Amygdala (tissue), 56 donors: ENCODE measurements at regions not wholly inside any gene's neighbourhood (a gene's known extent, or its start where the extent isn't known, plus 50 kb on each side); places are given as distances from the start of the nearest gene placed in this dataset.

ENCODE experiments used
- DNase-seq, 56 donors: peaks; one replicate each; lab custom pipeline; 2025; lab: John Stamatoyannopoulos, UW

DNA sequence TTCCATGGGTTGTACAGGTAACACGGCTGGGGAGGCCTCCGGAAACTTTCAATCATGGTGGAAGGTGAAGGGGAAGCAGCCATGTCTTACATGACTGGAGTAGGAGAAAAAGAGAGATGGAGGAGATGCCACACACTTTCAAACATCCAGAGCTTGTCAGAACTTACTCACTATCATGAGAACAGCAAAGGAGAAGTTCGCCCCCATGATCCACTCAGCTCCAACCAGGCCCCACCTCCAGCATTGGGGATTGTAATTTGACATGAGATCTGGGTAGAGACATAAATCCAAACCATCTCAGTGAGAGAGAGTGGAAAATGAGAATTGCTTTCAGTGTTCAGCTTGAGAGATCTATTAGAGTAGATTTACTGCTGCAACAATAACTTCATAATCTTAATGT is 210.9 kb downstream of the NDFIP2 start:
- DNase-seq, result no peak

DNA sequence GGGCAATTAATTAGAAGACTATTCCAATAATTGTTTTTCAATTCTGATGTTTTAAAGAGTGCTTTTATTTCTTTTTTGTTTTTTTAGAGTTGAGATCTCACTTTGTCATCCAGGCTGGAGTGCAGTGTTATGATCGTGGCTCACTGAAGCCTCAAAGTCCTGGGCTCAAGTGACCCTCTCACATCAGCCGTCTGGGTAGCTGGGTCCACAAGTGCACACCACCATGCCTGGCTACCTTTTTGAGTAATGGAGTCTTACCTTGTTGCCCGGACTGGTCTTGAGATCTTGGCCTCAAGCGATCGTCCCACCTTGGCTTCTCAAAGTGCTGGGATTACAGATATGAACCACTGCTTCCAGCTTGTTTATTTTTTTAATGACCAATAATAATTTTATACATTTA is 207.8 kb downstream of the NDFIP2 start:
- DNase-seq, result no peak

DNA sequence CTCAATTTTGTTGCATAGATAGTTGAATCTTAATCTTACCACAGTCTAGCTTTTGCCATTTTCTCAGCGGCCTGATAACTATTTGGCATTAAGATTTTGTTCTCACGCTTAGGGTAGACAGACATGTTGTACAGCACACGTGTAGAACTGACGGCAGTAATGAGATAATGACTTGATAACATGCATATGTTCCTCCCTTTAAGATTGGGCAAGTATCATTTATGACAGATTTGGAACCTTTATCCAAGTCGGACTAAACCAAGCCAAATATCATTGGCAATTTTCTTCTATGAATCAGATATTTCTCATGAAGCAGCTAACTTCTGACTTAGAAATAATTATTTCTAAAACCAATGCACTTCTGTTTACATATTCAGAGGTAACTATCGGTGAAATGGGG is 205.5 kb downstream of the NDFIP2 start:
- no peak for DNase-seq

DNA sequence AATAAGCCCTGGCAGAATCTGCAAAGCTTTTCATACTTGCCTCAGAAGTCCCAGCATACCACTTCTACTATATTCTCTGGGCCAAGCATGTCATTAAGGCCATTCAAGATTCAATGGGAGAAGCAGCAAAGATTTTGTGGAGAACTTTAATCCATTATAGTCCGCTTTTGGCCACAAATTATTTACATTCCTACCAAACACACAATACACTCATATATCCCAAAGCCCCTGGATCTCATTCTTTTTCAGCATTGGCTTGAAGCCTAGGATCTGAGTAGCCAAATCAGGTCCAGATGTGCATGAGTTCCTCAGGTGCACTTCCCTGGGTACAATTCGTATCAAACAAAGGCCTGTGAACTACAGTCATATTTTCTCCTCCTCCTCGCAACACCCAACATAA is 203.4 kb downstream of the NDFIP2 start:
- no peak for DNase-seq

DNA sequence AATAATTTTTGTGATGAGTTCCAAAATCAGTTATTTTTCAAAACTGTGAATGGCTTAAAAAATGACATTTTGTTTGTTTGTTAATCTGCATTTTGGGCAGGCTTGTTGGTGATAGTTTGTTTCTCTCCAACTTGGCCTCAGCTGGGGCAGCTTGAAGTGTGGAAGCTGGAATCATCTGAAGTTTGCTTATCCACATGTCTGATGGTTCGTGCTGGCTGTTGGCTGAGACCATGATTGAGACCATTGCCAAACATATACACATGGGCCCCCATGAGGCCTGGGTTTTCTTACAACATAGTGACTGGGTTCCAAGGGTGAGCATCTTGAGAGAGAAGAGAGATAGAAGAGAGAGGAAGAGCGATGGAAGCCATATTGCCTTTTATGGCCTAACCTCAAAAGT is 201.2 kb downstream of the NDFIP2 start:
- no peak for DNase-seq

DNA sequence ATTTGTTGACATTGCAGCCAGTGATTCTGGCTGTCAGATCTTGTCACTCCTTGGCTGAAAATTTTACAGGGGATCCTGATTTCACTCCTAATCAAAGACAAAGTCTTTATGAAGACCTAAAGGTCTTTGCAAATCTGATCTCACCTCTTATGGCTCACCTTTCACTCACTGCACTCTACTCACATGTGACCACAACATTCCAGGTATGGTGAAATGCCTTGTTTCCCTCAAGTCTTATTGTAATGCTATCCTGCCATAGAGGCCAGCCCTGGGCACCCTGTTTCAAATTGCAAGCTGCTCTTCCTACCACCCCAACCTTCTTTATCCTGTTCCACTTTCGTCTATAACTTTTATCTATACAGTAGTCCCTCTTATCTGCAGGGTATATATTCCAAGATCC is 200.1 kb downstream of the NDFIP2 start:
- no peak for DNase-seq

DNA sequence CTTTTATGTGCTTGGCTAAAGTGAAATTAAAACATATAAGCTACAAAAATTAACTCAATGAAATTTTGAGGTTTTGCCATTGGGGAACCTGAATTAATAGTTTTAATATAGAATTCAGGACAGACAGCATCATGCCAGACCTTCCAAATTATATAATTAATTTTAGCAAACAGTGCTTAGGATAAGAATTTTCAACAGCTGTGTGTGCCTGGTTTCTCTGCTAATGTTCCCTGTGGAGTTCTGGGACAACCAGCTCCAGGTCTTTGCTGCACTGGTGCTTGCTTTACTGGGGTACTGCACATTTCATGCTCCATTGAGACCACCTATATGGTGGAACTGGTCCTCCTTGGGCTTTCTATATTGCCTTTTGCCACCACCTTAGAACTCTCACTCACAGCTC is 199.5 kb downstream of the NDFIP2 start:
- DNase-seq, result no peak

DNA sequence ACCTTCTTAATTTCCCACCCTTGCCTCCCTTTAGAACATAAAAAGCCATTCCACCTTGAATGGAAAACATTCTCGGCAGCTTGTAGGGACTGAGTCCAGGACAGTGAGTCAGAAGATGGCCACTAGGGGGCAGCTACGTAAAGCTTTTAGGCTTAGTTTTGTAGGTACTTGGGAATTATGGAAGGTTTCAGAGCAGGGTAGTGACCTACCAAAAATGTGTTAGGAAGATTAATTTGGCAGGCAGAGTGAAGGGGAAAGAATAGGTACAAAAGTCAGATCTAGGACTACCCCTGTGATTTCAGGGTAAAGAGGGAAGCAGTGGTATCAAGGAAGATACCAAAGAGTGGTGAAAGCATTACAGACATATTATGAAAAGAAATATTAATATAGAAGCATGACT is 198.4 kb downstream of the NDFIP2 start:
- peak in 23 of 56 donors; percentile 1 to 69 (median 18) for DNase-seq

DNA sequence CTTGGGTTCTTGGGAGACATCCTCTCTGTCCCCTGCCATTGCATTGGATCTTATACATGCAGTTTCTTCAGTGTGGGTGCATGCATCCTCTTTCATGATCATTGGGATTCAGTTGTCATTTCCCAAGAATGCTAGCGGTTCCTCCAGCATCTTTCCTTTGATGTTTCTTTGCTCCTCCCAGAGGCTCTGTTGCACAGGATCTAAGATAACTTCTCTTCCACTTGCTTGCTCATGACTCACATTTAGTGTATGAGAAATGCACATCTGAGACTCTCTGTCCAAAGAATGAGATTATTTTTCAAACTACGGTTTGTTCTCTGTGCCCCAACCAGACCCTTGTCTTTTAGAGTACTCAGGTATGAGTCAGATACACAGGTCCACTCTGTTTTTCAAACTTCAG is 197.1 kb downstream of the NDFIP2 start:
- DNase-seq, result no peak

DNA sequence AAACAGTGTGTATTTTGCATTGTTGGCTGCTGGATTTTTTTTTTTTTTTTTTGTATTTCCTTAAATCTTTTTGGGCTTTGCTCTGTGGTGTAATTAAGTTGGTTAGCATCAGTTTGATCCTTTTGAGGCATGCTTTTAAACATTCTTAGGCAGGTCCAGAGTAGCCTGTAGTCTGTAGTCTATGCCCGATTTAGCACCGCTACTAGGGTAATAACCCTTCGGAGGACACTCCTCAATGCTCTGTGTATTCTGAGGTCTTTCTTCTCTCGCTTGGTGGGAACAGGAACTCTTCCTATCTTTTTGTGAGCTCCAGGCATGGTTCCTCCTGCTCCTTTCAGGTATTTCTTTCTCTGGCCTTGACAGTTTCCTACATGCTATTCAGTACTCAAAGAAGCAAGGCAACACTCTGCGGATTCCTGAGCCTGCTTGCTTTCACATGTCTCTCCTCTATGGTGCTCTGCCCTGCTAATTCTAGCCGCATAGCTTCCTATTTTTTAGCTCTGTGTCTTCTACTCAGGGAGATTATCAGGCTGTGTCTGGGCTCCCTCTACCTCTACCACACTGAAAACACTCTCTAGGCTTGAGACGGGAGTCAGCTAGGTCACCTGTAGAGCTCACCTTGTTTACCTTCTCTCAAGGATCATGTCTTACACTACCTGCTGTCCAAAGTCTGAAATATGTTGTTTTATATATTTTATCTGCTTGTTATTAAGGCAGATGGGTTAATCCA is 195.1 kb downstream of the NDFIP2 start:
- no peak for DNase-seq

DNA sequence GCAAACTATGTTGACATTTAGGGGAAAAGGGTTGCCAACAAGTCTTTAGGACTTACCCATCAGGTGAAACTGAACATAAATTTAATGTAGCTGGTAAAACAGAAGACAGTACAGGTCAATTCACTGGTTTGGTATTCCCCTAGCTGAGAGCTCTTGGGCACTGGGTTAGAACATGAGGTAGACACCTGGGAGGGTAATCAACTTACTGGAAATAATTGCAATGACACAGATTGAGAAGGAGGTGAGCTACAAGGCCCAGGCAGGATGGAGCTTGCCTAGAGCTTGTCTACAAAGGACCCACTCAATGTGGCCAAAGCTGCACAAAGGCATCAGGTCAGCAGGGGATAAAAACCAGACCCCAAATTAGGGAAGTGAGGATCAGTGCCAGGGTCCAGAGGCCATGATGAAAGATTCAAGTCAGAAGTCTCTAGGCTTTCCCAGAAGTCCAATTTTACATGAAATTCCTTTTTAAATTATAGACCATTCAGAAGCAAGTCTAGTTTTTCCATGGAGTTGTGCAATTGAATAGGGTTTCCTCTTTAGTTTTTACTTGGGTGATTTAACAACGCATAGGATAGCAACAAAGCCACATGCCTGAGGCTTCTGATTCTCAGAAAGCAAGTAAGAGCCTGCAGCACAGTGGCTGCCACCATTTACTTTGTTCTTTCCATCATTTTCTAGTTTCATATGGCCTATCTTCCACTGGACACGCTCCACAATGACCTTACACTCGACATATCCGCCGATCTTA is 194.0 kb downstream of the NDFIP2 start:
- no peak for DNase-seq

DNA sequence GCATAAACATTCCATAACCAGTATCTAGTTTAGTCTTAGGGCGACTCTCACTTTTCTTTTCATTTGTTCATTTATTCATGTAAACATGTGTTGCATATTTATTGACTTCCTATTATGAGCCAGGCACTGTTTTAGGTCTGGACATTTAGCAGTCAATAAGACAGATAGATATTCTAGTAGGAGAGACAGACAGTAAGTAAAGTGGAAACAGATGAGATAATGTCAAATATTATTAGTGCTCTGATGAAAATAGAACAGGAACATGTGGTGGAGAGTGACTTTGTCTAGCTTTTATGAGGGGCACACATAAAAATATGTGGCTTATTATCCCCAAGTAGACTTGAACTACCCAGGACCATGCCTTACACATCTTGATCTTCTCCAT is 193.0 kb downstream of the NDFIP2 start:
- no peak for DNase-seq

DNA sequence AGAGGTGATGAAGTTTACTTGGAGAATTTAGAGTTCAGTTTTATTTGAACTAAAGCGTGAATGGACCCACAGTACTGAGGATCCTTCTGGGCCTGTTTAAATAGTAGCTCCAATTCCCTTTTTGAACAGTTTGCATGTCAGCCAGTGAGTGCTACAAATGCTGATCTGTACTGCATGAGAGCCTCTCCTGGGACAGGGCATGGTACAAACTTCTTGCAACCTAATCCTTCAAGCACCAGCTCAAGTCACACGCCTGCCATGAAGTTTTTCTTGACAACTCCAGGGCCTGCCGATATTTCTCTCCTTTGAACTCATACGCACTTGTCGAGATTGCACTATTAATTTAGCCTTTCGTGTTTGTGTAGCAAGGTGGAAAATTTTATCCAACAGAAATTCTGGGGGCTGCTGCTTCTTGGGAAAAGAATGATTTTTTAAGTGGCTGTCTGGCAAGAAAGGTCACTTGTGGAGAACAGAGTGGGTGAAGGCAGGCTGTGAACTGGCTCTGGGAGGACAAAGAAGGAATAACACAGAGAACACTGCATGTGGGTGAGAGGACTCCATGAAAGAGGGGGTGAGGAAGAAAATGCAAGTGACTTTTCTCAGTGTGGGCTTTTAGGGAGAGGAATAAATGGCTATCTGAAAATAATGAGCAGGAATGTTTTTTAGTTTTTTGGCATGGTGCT is 192.5 kb downstream of the NDFIP2 start:
- DNase-seq, result no peak

DNA sequence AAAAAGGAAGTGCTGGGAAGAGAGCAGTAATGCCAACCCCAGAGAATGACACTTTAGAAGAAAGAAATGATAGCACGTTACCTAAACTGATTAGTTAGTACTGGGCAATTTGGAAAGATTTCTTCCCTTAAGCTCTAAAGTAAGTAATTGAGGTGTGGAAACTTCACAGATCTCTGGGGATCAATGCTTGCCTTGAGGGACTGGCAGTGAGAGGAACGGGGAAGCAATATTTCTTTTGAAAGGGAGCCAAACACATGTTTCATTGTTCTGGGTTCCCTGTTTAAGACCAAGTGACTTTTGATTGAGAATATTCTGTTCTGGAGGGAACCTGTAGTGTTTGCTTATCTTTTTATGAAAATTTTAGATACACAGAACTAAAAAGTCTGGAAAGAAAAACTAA is 190.5 kb downstream of the NDFIP2 start:
- no peak for DNase-seq

DNA sequence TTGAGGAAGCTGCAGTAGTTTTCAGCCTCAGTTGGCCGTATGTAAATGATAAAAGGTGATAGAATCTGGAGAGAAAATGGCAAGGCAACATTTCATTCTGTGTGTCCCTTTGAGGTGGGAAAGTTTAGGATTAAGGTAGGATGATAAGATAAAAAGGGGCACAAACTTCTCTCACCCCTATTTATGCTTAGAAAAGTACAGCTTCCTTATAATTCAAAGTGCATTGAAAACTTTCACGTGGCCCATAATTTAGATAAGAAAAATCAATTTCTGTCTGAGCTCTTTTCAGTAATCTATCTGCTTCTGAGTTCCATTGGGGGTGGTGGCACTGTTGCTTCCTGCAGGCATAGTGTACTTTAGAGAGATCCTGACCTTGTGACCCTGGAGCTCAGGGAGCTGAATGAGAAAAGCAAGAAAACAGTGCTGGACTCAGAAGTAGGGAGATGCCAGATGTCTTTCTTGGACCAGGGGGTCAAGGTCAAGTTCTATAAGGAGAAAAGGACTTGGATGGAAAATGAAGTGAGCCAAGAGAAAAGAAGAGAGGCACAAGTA is 187.3 kb downstream of the NDFIP2 start:
- DNase-seq, result no peak

DNA sequence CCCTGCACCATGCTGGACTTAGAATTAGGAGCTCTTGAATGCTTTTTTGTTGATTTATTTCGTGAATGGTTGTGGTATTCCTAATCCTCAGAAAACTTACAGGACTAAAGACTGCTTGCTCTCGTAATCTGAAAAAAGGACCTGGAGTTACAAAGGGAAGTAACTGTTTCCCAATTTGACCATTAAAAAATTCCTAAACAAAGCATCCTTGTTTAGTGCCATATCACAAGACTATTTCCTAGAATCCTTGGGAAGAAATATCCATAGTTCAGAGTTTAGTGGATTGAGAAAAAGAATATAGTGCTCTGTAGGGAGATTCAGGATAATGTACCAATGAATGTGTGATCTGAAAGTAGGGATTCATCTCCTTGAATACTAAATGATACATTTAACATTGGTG is 186.8 kb downstream of the NDFIP2 start:
- no peak for DNase-seq

DNA sequence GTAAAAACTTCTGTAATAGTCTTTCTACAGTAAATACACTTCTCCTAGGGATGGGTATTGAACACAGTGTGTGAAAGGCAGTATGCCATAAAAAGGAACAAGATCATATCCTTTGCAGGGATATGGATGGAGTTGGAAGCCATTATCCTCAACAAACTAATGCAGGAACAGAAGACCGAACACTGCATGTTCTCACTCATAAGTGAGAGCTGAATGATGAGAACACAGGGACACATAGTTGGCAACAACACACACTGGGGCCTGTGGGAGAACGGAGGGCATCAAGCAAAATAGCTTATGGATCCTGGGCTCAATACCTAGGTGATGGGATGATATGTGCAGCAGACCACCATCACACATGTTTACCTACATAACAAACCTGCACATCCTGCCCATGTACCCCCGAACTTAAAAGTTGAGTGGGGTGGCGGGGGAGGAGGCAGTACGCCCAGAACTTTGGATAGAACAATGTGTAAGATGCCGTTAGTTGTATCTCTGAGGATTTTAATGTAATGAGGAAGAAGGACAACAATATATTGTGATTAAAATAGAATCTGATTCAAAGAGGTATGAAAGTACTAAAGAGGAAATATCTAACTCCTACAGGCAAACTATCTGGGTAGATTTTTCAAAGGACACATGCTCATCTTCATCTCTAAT is 183.2 kb downstream of the NDFIP2 start:
- no peak for DNase-seq

DNA sequence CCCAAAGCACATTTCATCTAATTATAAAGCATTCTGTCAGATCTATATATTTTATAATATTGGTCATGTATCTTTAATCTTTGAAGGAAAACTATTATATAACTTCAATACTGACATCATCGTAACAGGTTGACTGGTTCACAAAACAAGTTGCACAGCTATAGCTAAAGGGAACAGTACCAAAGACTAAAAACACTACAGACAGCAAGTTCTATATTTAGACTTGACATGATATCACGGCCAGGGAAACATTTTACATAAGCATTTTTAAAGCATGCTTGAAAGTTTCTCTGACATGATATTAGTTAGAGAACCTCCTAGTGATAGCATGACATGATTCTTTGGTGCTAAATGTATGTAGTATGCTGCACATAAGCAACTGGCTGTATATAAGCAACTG is 182.5 kb downstream of the NDFIP2 start:
- DNase-seq, result no peak

DNA sequence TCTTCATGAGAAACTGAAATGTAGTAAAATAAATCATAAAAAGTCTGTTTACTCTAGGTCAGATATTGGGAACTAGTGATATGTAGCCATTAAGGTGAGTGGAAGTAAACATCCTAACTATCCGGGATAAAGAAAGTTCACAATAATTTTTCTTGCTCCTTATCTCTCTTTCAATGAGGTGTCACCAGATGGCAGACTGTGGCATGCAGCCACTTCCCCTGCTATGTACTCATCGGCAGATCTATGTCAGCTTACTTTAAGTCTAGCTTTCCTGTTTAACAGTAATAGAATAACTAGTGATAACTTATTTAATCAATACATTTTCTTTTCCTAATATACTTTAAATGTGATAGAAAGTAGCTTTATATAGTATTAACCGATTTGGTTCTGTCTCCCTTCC is 181.9 kb downstream of the NDFIP2 start:
- no peak for DNase-seq

DNA sequence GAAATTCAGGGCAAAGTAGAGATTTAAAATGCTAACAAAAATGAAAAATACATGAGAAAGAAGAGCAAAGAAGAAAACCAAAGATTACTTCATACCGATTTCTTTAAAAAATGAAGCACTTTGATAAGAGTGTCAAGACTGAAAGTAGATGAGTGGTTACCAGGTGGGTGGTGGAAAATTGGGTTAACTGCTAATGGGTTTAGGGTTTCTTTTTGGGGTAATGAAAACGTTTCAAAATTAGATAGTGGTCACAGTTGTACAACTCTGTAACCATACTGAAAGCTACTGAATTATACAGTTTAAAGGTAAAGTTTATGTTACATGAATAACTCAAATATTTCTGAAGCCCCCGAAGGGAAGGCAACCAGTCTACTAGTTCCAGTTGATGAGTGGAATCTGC is 179.4 kb downstream of the NDFIP2 start:
- no peak for DNase-seq

DNA sequence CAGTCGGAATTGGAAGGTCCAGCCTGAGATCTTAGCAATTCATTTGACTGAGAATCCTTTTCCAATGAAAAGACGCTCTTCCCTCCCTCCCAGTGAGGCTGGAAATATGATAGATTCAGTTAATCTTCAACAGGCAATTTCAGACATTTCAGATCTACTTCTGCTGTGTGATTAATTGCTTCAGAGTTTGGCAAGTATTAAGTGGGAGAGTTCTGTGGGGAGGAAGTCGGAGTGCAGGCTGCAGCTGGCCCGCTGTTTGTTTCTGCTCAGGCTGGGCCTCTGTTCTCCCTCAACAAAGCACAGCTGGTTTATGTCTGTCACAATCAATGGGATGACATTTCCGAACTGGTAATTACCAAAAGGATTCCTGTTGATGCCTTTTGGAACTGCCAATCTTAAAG is 178.2 kb downstream of the NDFIP2 start:
- DNase-seq, result no peak
